Loucy (cell line): ENCODE measurements at regions not wholly inside any gene's neighbourhood (a gene's known extent, or its start where the extent isn't known, plus 50 kb on each side); places are given as distances from the start of the nearest gene placed in this dataset.

ENCODE experiments used
- CTCF ChIP-seq: fragments of 200-600 bp; sonication (generic); conservative IDR thresholded peaks from 2 replicates; pipeline ENCODE4 v1.5.1; 2014; ENCODE audit warnings: mild to moderate bottlenecking, antibody characterized with exemption, low read length
- EZH2phosphoT487 ChIP-seq: fragments of 200-600 bp; IDR thresholded peaks from 2 replicates; pipeline ENCODE4 v1.6.1; 2018; ENCODE audit warnings: antibody characterized with exemption, mild to moderate bottlenecking, moderate library complexity, borderline replicate concordance

- TF ChIP-seq CTCF = no peak
- no peak for TF ChIP-seq EZH2phosphoT487
These were observed 410.8 kb upstream of the MEF2C start for GRCh38 chr5:89293810-89294209.
